ENCODE measurements at regions not wholly inside any gene's neighbourhood (a gene's known extent, or its start where the extent isn't known, plus 50 kb on each side); places are given as distances from the start of the nearest gene placed in this dataset.

GRCh38 chr6:14889188-14889587, 356.7 kb upstream of the JARID2 start:
- no peaks in the 10 kb centered on the region; the same call in 1 of the 2 replicates for H3K36me3 ChIP-seq (ENCODE audit: insufficient read depth)
- peaks cover 13% of the 10 kb centered on the region; the same call in 1 of the 2 replicates for H3K9me2 ChIP-seq (ENCODE audit: insufficient read depth)
- peaks cover 5% of the 10 kb centered on the region; the same call in 1 of the 2 replicates for H3K4me1 ChIP-seq (ENCODE audit: insufficient read depth)
- no peak overlapping the region for H3K4me3 Mint-ChIP-seq
- DNase-seq (ENCODE audit: low spot score) (no peak), ATAC-seq (no peak)
- no peak overlapping the region for H3K27ac ChIP-seq (ENCODE audit: low read depth)
- no peaks in the 10 kb centered on the region for H3K79me2 ChIP-seq (replicated peaks; ENCODE audit: insufficient read depth)
- no peak overlapping the region for H3K27ac Mint-ChIP-seq
- peaks cover 13% of the 10 kb centered on the region for H3K9me3 Mint-ChIP-seq
- H3K4me1 Mint-ChIP-seq, result peaks cover 7% of the 10 kb centered on the region
- no peak overlapping the region for H3K4me2 ChIP-seq
- H3K4me3 ChIP-seq, result no peak overlapping the region
- TF ChIP-seq, protein P1, sequence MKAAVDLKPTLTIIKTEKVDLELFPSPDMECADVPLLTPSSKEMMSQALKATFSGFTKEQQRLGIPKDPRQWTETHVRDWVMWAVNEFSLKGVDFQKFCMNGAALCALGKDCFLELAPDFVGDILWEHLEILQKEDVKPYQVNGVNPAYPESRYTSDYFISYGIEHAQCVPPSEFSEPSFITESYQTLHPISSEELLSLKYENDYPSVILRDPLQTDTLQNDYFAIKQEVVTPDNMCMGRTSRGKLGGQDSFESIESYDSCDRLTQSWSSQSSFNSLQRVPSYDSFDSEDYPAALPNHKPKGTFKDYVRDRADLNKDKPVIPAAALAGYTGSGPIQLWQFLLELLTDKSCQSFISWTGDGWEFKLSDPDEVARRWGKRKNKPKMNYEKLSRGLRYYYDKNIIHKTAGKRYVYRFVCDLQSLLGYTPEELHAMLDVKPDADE (IDR thresholded peaks at IDR 0.05), result no peak
- no peak for TF ChIP-seq ZNF462 (CRISPR knock-in tag; IDR thresholded peaks at IDR 0.05)
- TF ChIP-seq EZH2phosphoT487 (IDR thresholded peaks at IDR 0.05; ENCODE audit: unreplicated experiment), result no peak
- no peak for TF ChIP-seq NANOG (IDR thresholded peaks at IDR 0.05; ENCODE audit: borderline replicate concordance)
- TF ChIP-seq, protein P2, sequence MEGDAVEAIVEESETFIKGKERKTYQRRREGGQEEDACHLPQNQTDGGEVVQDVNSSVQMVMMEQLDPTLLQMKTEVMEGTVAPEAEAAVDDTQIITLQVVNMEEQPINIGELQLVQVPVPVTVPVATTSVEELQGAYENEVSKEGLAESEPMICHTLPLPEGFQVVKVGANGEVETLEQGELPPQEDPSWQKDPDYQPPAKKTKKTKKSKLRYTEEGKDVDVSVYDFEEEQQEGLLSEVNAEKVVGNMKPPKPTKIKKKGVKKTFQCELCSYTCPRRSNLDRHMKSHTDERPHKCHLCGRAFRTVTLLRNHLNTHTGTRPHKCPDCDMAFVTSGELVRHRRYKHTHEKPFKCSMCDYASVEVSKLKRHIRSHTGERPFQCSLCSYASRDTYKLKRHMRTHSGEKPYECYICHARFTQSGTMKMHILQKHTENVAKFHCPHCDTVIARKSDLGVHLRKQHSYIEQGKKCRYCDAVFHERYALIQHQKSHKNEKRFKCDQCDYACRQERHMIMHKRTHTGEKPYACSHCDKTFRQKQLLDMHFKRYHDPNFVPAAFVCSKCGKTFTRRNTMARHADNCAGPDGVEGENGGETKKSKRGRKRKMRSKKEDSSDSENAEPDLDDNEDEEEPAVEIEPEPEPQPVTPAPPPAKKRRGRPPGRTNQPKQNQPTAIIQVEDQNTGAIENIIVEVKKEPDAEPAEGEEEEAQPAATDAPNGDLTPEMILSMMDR (conservative IDR thresholded peaks at IDR 0.05; ENCODE audit: low read depth in 2 of 2), result no peak
- TF ChIP-seq, protein P3, sequence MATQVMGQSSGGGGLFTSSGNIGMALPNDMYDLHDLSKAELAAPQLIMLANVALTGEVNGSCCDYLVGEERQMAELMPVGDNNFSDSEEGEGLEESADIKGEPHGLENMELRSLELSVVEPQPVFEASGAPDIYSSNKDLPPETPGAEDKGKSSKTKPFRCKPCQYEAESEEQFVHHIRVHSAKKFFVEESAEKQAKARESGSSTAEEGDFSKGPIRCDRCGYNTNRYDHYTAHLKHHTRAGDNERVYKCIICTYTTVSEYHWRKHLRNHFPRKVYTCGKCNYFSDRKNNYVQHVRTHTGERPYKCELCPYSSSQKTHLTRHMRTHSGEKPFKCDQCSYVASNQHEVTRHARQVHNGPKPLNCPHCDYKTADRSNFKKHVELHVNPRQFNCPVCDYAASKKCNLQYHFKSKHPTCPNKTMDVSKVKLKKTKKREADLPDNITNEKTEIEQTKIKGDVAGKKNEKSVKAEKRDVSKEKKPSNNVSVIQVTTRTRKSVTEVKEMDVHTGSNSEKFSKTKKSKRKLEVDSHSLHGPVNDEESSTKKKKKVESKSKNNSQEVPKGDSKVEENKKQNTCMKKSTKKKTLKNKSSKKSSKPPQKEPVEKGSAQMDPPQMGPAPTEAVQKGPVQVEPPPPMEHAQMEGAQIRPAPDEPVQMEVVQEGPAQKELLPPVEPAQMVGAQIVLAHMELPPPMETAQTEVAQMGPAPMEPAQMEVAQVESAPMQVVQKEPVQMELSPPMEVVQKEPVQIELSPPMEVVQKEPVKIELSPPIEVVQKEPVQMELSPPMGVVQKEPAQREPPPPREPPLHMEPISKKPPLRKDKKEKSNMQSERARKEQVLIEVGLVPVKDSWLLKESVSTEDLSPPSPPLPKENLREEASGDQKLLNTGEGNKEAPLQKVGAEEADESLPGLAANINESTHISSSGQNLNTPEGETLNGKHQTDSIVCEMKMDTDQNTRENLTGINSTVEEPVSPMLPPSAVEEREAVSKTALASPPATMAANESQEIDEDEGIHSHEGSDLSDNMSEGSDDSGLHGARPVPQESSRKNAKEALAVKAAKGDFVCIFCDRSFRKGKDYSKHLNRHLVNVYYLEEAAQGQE (IDR thresholded peaks at IDR 0.05; ENCODE audit: unreplicated experiment), result no peak
- TF ChIP-seq EZH2 (IDR thresholded peaks at IDR 0.05; ENCODE audit: low read depth, unreplicated experiment), result no peak
- no peak for TF ChIP-seq JUNB (IDR thresholded peaks at IDR 0.05; ENCODE audit: unreplicated experiment)
- no peak for TF ChIP-seq ZNF114 (CRISPR knock-in tag; IDR thresholded peaks at IDR 0.05)
- no peak for TF ChIP-seq POLR2AphosphoS5 (IDR thresholded peaks at IDR 0.05; ENCODE audit: low read depth)
- TF ChIP-seq ZNF331 (CRISPR knock-in tag; IDR thresholded peaks at IDR 0.05; ENCODE audit: low read depth), result no peak
- TF ChIP-seq CREB1 (CRISPR knock-in tag; IDR thresholded peaks at IDR 0.05; ENCODE audit: low read depth), result no peak
- no peak for TF ChIP-seq STAT1 (IDR thresholded peaks at IDR 0.05; ENCODE audit: unreplicated experiment)
- peaks cover 3% of the 10 kb centered on the region; the same call in 1 of the 2 replicates for H3F3A ChIP-seq (replicated peaks; ENCODE audit: low read depth)
- peaks cover 14% of the 10 kb centered on the region; the same call in 2 of the 3 replicates for H3K36me3 Mint-ChIP-seq (ENCODE audit: low read depth)
- H4K20me1 ChIP-seq (replicated peaks; ENCODE audit: insufficient read depth), result no peaks in the 10 kb centered on the region
- no peak overlapping the region for H2AFZ ChIP-seq
- H3K27me3 Mint-ChIP-seq (ENCODE audit: insufficient read depth, low read depth, poor library complexity), result peaks cover 4% of the 10 kb centered on the region
- no peaks in the 10 kb centered on the region for H3K27me3 ChIP-seq (ENCODE audit: insufficient read depth)
